ENCODE measurements at regions not wholly inside any gene's neighbourhood (a gene's known extent, or its start where the extent isn't known, plus 50 kb on each side); places are given as distances from the start of the nearest gene placed in this dataset.

DNA sequence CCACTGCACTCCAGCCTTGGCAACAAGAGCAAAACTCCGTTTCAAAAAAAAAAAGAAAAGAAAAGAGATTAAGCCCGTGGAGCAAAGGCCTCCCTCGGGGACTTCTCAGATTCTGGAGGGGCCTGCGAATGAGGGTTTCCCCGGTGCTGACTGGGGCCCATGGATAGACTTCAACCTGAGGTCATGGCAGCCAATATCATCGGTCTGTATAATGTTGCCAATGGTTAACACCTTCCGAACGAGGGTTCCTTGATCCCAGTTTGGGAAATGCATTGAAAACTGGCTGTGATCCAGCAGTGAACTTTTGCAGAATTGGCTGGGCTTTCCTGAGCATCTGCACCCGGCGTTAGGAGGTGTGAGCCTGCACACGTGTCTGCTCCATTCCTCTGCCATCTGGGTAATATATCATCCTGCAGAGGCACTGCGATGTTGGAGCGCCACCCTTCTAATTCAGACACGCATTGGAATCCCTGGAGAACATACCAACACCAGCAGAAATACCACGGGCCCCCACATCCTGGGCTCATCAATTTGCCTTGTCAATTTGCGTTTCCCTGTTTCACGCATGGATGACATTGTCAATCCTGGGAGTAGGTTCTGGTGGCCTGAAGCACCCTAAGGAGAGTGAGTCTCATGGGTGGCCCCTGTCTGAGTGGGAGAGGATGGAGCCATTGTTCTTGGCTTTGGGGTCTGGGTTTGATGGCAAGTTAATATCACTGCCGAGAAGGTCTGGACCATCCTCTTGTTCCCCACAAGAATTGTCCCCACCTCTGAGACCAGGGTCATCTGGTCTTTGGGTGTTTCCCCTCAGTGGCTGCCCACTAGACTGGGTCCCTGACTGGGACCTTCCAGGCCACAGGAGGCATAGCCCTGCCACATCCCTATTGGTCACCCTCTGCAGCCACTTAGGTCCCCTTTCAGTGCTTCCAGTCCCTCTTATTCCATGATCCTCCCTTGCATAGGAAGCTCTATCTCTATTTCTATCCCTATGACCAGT is 441.0 kb downstream of the PTPRU start:
- no peak overlapping the region for H3K27ac ChIP-seq
- no peak overlapping the region for H2AFZ ChIP-seq (ENCODE audit: low read depth)
- peaks cover 6% of the 10 kb centered on the region; the same call in 1 of the 2 replicates for H3K27me3 ChIP-seq (ENCODE audit: insufficient read depth, low read depth)
- H3K79me2 ChIP-seq (ENCODE audit: insufficient read depth, low read depth), result no peaks in the 10 kb centered on the region
- H3K9ac ChIP-seq, result no peak overlapping the region
- H4K20me1 ChIP-seq (ENCODE audit: insufficient read depth), result no peaks in the 10 kb centered on the region
- H3K4me1 ChIP-seq (ENCODE audit: low read depth, poor library complexity, severe bottlenecking), result no peaks in the 10 kb centered on the region
- H3K36me3 ChIP-seq (ENCODE audit: insufficient read depth), result no peaks in the 10 kb centered on the region
- no peak overlapping the region for H3K4me2 ChIP-seq
- TF ChIP-seq, protein P1, sequence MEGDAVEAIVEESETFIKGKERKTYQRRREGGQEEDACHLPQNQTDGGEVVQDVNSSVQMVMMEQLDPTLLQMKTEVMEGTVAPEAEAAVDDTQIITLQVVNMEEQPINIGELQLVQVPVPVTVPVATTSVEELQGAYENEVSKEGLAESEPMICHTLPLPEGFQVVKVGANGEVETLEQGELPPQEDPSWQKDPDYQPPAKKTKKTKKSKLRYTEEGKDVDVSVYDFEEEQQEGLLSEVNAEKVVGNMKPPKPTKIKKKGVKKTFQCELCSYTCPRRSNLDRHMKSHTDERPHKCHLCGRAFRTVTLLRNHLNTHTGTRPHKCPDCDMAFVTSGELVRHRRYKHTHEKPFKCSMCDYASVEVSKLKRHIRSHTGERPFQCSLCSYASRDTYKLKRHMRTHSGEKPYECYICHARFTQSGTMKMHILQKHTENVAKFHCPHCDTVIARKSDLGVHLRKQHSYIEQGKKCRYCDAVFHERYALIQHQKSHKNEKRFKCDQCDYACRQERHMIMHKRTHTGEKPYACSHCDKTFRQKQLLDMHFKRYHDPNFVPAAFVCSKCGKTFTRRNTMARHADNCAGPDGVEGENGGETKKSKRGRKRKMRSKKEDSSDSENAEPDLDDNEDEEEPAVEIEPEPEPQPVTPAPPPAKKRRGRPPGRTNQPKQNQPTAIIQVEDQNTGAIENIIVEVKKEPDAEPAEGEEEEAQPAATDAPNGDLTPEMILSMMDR (conservative IDR thresholded peaks at IDR 0.05; ENCODE audit: low read depth, low read length), result no peak
- no peak overlapping the region for H3K4me3 ChIP-seq (IDR thresholded peaks at IDR 0.05; ENCODE audit: insufficient read depth, low read depth, low read length)

DNA sequence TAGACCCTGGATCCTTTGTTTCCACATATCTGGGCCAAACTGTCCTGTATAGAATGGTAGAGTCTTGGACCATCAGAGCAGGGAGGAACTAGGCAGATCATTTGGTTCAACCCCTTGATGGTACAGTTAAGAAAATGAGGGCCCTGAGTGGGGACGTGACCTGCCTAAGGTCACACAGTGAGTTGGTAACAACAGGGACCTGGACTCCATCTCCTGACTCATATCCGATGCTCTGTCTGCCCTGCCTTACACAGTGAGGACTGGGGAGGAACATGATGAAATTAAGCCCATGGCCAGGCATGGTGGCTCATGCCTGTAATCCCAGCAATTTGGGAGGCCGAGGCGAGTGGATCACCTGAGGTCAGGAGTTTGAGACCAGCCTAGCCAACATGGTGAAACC is 440.2 kb downstream of the PTPRU start:
- Histone ChIP-seq H2AFZ (ENCODE audit: low read depth) (no peak overlapping the region), H4K20me1 (ENCODE audit: insufficient read depth) (no peaks in the 10 kb centered on the region), H3K79me2 (ENCODE audit: insufficient read depth, low read depth) (no peaks in the 10 kb centered on the region), H3K36me3 (ENCODE audit: insufficient read depth) (no peaks in the 10 kb centered on the region), H3K9ac (no peak overlapping the region), H3K4me1 (ENCODE audit: low read depth, poor library complexity, severe bottlenecking) (no peaks in the 10 kb centered on the region), H3K27ac (no peak overlapping the region), H3K4me3 (IDR thresholded peaks at IDR 0.05; ENCODE audit: insufficient read depth, low read depth, low read length) (no peak overlapping the region), H3K4me2 (no peak overlapping the region), H3K27me3 (ENCODE audit: insufficient read depth, low read depth) (peaks cover 6% of the 10 kb centered on the region; the same call in 1 of the 2 replicates)
- TF ChIP-seq, protein P1 (conservative IDR thresholded peaks at IDR 0.05; ENCODE audit: low read depth, low read length), result no peak

DNA sequence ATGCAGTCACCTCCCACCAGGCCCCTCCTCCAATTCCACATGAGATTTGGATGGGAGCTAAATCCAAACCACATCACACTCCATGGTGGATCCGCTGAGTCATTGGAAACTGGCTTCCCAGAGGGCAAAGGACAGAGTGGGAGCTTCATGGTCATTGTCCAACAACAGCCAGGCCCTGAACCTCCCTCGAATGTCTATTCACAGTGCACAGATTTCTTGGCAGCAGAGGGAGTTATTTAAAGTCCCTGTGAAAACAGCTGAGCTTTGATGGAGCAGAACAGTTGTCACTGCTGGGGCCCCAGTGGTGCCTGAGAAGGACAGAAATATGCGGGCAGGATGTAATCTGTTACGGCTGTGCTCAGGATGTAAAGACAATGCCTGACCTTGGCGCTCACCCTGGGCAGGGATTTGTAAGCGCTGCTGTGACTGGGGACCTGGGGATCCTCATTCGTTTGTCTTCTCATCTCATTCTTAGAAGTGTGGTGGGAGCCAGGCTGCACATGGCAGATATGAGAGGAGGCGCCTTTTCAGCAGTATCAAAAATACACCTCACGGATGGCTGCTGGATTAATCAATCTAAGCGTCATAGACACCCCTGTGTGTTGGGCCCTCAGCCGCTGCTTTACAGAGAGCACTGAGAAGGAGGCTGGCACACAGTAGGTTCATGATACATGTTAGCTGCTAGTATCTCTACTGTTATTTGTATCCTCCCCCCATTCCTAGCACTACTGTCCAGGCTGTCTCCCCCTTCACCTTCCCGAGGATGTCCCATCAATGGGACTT is 439.4 kb downstream of the PTPRU start:
- Histone ChIP-seq H3K4me1 (ENCODE audit: low read depth, poor library complexity, severe bottlenecking) (no peaks in the 10 kb centered on the region), H2AFZ (ENCODE audit: low read depth) (no peak overlapping the region), H4K20me1 (ENCODE audit: insufficient read depth) (no peaks in the 10 kb centered on the region), H3K36me3 (ENCODE audit: insufficient read depth) (no peaks in the 10 kb centered on the region), H3K9ac (no peak overlapping the region), H3K79me2 (ENCODE audit: insufficient read depth, low read depth) (no peaks in the 10 kb centered on the region), H3K4me2 (no peak overlapping the region), H3K4me3 (IDR thresholded peaks at IDR 0.05; ENCODE audit: insufficient read depth, low read depth, low read length) (no peak overlapping the region), H3K27ac (no peak overlapping the region), H3K27me3 (ENCODE audit: insufficient read depth, low read depth) (peaks cover 6% of the 10 kb centered on the region; the same call in 1 of the 2 replicates)
- TF ChIP-seq, protein P1 (conservative IDR thresholded peaks at IDR 0.05; ENCODE audit: low read depth, low read length), result no peak

DNA sequence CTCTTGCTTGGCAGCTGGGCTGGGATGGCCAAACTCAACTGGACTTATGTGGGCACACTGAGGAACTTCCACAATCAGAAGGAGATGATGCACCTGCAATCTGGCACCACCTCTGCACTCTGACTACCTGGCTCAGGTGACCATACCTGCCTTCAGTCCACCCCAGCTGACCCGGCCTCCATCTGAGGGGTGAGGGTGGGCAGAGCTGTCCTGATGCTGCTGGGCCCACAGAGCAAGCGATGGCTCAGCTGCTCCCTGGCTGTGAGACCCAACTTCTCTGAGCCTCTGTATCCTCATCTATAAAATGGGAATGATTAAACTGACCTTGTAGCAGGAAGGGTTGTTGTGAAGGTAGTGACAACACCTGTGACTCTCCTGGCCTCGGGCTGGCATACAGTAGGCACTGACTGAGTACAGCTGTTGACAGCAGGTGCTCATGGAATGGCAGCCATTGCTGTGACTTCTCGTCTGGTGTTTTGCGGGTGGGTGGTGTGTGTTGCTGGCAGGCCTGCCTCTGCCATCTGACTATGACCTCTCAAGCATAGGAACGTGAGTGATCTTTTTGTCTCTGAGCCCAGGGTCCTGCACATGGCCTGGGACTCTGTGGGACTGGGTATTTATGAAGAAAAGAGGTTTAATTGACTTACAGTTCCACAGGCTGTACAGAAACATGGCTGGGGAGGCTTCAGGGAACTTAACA is 438.5 kb downstream of the PTPRU start:
- Histone ChIP-seq H3K4me1 (ENCODE audit: low read depth, poor library complexity, severe bottlenecking) (no peaks in the 10 kb centered on the region), H3K79me2 (ENCODE audit: insufficient read depth, low read depth) (no peaks in the 10 kb centered on the region), H3K27ac (no peak overlapping the region), H3K27me3 (ENCODE audit: insufficient read depth, low read depth) (peaks cover 6% of the 10 kb centered on the region; the same call in 1 of the 2 replicates), H3K4me2 (no peak overlapping the region), H2AFZ (ENCODE audit: low read depth) (no peak overlapping the region), H3K4me3 (IDR thresholded peaks at IDR 0.05; ENCODE audit: insufficient read depth, low read depth, low read length) (no peak overlapping the region), H3K9ac (no peak overlapping the region), H4K20me1 (ENCODE audit: insufficient read depth) (no peaks in the 10 kb centered on the region), H3K36me3 (ENCODE audit: insufficient read depth) (no peaks in the 10 kb centered on the region)
- TF ChIP-seq, protein P1 (conservative IDR thresholded peaks at IDR 0.05; ENCODE audit: low read depth, low read length), result no peak

All from KMS-11 (cell line).